Coronary artery (tissue), 2 donors: ENCODE measurements at regions not wholly inside any gene's neighbourhood (a gene's known extent, or its start where the extent isn't known, plus 50 kb on each side); places are given as distances from the start of the nearest gene placed in this dataset.

ENCODE experiments used
- DNase-seq: peaks from one replicate; pipeline ENCODE4 v3.0.0-alpha.2; 2017; ENCODE audit warnings: low spot score
- H3K27ac ChIP-seq, 2 donors: fragments of 200-600 bp; sonication (generic); one replicate each; pipeline ENCODE4 v1.5.1; 2016 to 2019
- H3K4me3 ChIP-seq: fragments of 200-600 bp; sonication (generic); 2 replicates; pipeline ENCODE4 v1.5.1; 2016; ENCODE audit warnings: mild to moderate bottlenecking, moderate library complexity
- TF ChIP-seq, protein P1 (sequence below): fragments of 200-600 bp; sonication (generic); IDR thresholded peaks from one replicate; pipeline ENCODE4 v1.5.1; 2019; ENCODE audit warnings: antibody characterized with exemption

DNA sequence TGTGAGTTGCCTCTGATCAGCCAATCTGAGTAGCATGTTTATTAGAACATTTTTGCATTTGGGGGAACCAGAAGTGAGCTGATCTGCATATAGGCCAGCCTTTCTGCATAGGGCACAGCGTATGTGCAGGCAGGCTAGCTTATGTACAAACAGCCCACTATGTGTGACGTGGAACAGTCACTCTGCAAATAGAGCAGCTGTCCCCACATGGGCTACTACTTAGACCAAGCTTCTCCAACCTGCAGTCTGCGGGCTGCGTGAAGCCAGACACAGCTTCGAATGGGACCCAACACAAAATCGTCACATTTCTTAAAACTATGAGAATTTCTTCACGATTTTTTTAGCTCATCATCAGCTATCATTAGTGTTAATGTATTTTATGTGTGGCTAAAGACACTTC, 134.1 kb upstream of the FAM20C start:
- Histone ChIP-seq H3K4me3 (no peak overlapping the region), H3K27ac (no peak overlapping the region)
- TF ChIP-seq, protein P1, sequence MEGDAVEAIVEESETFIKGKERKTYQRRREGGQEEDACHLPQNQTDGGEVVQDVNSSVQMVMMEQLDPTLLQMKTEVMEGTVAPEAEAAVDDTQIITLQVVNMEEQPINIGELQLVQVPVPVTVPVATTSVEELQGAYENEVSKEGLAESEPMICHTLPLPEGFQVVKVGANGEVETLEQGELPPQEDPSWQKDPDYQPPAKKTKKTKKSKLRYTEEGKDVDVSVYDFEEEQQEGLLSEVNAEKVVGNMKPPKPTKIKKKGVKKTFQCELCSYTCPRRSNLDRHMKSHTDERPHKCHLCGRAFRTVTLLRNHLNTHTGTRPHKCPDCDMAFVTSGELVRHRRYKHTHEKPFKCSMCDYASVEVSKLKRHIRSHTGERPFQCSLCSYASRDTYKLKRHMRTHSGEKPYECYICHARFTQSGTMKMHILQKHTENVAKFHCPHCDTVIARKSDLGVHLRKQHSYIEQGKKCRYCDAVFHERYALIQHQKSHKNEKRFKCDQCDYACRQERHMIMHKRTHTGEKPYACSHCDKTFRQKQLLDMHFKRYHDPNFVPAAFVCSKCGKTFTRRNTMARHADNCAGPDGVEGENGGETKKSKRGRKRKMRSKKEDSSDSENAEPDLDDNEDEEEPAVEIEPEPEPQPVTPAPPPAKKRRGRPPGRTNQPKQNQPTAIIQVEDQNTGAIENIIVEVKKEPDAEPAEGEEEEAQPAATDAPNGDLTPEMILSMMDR: no peak
- DNase-seq: no peak

DNA sequence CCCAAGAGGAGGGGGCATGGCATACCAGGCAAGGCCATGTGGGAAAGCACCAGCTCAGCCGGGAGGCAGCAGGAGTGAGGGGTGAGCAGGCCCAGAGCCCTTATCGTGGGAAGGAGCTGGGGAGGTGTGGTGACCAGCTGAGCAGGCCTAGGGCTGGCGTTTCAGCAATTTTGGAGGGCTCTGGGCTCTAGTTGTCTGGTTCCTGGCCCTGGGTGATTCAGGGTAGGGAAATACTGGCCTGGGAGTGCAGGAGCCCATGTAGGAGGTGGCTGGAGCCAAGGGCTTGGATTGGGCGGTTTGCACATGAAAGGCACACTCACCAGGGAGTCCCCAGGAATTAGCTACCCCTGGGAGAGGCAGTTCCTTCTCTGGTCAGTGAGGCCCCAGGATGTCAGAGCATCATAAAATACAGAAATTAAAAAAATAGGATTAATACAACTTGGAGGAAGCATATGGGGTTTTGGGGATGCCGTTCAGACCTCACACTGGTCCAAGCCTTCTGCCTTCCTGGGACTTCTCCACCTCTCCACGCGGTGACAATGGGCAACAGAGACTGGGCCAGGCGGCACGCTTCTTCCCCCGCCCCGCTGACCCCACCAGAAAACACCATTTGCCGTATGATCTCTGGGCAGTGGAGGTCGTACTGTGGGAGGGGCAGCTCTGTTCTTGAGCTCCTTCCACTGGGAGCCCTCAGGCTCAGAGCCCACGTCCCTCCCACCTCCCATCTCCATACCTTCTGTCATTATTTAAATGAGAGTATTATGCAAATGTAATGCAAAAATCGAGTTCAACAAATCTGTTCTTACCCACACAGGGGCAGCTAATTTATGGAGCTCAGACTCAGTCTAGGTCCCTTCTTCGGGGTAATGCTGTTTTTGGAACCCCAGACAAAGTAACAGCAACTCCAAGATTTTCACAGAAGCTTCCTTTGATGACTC, 133.0 kb upstream of the FAM20C start:
- Histone ChIP-seq H3K27ac (no peak overlapping the region), H3K4me3 (no peak overlapping the region)
- DNase-seq: no peak
- TF ChIP-seq, protein P1: no peak

DNA sequence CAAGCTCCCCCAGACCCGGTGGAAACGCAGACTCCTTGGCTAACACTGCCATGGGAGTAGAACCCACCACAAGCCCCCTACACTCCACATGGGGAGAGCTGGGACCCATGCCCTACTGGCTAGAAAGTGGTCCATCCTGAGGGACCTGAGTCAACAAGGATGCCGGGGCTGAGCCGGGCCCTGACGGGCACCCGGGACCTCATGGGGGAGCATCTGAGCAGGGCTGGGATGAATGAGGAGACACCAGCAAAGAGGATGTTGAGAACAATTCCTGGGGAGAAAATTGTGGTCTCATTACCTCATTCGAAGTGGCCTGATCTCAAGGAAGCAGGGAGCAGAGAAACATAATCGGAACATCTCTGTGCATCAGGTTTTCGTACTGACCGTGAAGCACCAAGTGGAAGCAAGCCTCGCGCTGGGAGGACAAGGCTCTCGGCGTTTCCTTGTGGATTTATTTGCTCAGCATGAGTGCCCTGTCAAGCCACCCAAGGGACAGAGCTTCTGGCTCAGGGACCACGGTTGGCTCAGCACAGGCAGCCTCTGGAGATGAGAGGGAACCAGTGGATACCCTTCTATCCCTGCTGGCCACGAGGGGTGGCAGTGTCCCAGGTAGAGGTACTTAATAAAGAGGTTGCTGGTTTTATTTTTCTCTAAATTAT, 132.2 kb upstream of the FAM20C start:
- TF ChIP-seq, protein P1: no peak
- Histone ChIP-seq H3K27ac (no peak overlapping the region), H3K4me3 (no peak overlapping the region)
- DNase-seq: no peak

DNA sequence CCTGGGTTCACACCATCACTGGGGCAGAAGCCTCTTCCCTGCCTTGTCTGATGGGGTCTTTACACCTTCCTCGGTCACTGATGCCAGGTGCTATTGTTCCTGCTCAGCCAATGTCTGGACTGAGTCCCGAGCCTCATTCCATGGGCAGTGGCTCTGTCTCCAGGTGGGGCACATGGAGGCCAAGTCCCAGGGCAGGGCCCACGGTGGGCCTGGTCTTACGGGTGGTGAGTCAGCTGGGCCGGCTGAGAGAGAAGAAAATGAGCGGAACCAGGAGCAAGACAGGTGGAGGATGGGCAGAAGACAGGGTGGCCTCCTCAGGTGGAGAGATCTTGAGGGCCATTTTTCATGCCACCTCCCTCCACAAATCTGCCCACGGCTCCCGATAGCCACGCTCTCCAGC, 131.7 kb upstream of the FAM20C start:
- Histone ChIP-seq H3K4me3 (no peak overlapping the region), H3K27ac (no peak overlapping the region)
- DNase-seq: no peak
- TF ChIP-seq, protein P1: no peak

DNA sequence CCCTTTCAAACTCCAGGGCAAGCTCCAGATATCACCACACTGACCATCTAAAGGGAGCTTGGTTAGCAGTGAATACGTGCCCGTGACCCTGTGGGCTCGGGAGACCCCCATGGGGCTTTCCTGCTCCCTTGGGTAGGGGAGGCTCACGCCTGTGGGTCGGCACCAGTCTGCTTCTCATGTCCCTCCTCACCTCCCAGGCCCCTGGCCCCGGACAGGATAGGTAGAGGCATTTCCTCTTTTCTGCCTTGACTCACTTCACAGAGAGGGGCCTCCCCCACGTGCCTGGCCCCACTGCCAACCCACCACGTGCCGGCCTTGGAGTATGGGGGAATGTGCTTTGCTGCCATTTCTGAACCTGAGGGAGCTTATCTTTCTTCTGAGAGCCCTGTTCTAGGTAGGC, 131.3 kb upstream of the FAM20C start:
- H3K27ac ChIP-seq: no peak overlapping the region
- TF ChIP-seq, protein P1: no peak
- no peak overlapping the region for H3K4me3 ChIP-seq
- no peak for DNase-seq

DNA sequence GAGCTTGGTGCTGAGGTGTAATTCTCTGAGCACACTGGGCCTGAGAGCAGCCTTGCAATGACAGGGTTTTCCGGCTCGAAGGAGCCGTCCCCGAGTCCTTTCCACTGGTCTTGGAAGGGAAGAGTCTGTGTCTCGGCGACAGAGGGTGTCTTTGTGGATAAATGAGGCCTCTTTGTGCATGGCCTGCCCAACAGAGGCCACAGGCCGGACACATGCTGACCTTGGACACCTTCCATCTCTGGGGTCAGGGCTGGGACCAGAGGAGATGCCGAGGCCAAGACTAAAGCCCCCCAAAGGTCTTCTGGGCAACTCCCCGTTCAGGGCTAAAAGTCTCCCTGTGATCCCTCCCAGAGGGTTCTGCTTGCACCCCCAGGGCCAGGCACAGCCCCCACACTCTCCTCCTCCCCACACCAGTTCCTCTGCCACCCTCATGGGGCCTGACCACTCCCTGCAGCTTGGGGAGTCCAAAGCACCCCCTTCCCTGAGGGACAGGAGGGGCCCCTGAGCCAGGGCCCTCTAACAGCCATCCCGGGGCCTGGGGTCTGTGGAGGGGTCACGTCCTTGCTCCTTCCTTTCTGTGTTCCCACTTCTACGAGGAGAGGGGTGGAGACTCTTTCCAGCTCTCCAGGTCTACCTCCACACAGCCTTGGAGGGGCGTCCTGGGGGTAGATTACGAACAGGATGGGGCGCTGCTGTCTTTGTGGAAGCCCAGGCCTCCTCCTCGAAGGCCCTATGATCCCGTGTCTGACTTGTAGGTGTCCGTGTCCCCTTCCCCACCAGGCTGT, 130.6 kb upstream of the FAM20C start:
- no peak for DNase-seq
- TF ChIP-seq, protein P1: no peak
- no peak overlapping the region for H3K4me3 ChIP-seq
- no peak overlapping the region for H3K27ac ChIP-seq
